GM12874 (cell line): ENCODE measurements at regions not wholly inside any gene's neighbourhood (a gene's known extent, or its start where the extent isn't known, plus 50 kb on each side); places are given as distances from the start of the nearest gene placed in this dataset.

Experiments used
- TF ChIP-seq, protein P1 (sequence below): IDR thresholded peaks from 2 replicates; pipeline ENCODE4 v1.5.1; 2011; ENCODE audit warnings: low read depth, mild to moderate bottlenecking, control low read depth, low read length, moderate library complexity; ENCODE audit not compliant: insufficient read depth

DNA sequence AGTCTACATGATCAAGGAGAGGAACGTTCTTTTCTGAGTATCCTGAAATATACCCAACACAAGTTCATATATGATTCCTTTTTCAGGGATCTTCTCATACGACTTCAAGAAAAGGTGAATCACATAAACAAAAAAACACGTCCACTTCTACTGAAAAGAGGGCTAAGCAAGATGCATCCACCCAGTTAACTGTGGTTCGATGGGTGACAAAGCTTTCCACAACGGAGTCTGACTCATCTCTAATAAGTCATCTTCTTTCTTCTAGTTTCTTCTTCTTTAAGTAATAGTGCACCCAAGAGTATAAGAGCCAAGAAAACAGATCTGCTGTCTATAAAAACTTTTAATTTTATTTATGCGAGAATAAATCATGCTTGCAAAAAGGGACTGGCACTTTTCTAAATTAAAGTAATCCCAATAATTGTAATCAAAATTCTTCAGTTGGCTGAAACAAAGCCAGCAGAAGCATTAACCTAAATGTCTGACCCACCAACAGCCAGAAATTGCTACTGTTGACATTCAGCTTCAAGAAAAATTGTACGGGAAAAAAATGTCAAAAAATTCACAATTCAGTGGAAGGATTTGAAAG lies 146.9 kb upstream of the ANK3 start:
- TF ChIP-seq, protein P1, sequence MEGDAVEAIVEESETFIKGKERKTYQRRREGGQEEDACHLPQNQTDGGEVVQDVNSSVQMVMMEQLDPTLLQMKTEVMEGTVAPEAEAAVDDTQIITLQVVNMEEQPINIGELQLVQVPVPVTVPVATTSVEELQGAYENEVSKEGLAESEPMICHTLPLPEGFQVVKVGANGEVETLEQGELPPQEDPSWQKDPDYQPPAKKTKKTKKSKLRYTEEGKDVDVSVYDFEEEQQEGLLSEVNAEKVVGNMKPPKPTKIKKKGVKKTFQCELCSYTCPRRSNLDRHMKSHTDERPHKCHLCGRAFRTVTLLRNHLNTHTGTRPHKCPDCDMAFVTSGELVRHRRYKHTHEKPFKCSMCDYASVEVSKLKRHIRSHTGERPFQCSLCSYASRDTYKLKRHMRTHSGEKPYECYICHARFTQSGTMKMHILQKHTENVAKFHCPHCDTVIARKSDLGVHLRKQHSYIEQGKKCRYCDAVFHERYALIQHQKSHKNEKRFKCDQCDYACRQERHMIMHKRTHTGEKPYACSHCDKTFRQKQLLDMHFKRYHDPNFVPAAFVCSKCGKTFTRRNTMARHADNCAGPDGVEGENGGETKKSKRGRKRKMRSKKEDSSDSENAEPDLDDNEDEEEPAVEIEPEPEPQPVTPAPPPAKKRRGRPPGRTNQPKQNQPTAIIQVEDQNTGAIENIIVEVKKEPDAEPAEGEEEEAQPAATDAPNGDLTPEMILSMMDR: no peak

DNA sequence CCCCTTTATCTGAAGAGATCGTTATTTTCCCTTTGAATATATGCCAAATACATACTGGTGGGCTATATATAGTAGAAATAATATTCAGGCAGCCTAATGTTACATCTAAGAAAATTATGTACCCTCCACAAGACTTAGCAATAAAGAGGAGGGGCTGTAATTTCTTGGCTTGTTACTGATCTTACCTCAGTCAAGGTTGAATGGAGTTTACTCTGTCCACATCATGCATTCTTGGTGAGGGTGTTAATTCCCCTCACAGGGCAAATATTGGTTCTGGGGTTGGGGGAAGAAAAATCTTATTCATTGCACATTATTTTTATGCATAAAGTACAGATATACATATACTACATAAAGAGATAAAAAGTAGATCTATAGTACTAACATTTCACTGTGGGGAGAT lies 145.8 kb upstream of the ANK3 start:
- TF ChIP-seq, protein P1: no peak

DNA sequence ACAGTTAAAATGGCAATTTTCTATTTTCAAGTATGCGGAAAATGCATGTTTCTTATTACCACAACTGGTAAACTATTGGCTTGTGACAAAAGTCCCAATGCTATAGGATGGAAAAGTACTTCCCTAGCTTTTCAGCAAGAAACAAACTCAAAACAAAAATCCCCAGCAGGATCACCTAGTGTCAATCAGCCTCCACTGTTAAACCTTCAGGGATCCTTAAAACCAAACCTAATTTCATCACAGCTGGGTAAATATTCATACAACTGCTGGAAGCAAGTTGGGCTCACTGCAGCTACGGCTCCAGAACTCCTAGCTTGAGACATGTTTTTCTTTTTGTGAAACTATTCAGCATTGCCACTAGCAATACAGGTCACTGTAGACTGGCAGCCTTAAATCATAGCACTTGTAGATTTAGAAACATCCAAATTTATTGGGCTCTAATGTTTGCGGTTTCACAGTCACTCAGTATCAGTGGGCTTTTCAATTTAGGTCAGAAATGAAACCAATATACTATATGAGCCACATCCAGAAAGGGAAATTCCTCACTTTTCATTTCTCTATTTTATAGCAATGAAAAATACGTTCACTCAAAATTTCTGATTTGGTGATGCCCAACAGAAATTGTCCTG lies 145.2 kb upstream of the ANK3 start:
- TF ChIP-seq, protein P1: no peak

DNA sequence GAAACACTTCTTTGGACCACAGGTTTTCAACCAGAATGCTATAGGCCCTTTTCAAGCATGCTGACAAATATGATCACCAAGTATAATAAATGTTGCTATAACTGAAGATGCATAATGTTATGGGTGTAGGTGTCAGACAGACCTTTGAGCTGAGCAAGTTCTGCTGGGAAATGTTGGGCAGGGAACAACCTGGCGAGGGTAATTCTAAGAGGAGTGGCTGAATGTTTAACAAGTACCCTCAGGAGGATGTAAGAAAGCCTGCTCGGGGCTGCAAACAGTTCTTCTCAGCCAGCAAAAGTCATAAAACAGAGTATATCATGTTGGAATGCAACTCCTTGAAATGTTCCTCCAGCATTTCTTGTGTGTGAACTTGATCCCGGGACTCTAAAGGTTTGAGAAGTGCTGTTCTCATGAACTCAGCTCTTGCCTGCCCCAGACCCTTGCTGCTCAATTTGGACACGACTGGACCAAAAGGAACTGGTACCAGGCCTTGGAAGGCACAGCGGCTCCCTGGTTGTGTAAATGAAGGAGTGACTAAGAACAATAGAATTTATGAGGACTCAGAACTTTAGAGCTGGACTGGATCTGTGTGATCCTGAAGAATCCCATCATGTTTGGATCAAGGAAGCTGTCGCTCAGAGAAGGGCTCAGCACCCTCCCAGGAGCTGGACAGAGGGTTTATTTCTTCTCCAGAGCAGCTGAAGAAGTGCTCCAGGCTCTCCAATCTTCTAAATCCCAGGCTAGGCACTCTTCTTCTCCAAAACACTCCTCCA lies 143.2 kb upstream of the ANK3 start:
- TF ChIP-seq, protein P1: no peak

DNA sequence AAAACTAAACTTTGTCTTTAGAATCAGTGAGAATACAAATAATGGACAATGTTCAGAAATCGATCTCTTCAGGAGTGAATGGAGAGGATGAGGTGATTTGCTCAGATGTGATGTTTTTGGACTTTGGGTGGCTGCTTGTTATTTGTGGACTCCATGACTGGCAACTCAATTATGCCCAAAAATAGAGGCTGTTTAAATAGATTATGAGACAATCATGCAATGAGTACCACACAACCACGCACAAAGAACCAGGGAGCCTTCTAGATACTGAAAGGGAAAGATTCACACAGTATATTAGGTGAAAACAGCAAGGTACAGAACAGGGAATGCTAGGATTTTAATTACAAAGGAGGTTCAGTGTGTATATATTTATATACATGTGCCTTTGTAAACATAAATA lies 141.3 kb upstream of the ANK3 start:
- TF ChIP-seq, protein P1: no peak

DNA sequence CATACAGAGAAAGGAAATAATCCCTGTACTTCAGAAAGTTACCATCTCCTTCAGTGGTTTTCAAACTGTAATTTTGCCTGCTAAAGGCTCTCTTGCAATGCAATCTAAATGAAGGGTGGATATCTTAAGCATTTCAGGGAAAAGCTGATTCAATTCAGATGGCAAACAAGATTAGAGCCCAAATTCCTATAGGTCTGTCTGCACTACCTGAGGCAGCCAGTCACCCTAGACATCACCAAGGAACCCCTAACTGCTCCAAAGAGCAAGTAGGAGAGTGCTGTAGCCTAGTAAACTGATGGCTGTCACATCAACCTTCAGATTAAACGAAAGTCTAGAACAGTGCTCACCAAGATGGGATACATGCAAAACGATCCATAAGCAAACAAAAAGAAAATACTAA lies 138.0 kb upstream of the ANK3 start:
- TF ChIP-seq, protein P1: no peak

DNA sequence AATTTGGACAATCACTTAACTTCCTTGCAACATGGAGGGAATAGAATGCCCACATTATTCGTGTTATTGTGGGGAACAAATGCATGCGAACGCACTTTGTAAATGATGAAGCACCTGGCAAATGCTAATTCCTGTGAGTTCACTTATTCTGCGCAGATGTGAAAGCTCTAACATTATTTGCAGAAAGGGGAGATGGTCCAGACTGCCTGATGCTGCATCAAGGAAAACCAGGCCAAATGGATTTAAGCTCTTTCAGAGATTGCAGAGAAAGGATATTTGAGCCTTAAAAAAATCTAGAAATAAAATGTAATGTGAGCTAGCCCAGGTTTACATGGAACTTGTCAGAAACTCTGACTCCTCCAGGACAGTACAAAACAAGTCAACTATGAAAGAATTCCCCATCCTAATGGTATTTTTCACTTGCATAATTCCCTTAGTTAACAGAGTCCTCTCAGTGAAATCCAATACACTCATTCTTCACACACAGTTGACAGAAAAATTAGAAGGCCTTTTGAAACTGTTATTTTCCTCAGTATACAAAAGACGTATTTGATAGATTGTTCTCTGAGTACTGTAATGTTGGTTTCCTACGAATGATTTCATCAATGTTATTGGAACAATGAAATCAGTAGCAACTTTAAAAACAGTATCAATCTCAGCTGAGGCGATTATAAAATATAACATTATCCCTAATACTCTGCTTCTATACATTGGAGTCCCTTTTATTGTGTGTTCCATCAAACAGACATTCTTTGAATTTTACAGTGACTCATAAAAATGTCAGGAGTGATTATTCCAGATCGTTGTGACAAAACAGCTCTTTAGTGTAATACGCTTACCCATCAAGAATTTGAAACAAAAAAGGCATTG lies 136.3 kb upstream of the ANK3 start:
- TF ChIP-seq, protein P1: no peak
